Loucy (cell line): ENCODE measurements at regions not wholly inside any gene's neighbourhood (a gene's known extent, or its start where the extent isn't known, plus 50 kb on each side); places are given as distances from the start of the nearest gene placed in this dataset.

Source experiments
- H2AFZ ChIP-seq: fragments of 200-600 bp; sonication (generic); 2 replicates; pipeline ENCODE4 v1.6.0; 2016; ENCODE audit warnings: antibody characterized with exemption, mild to moderate bottlenecking, low read length, moderate library complexity
- H3F3A ChIP-seq: fragments of 200-600 bp; 2 replicates; pipeline ENCODE4 v1.6.0; 2016; ENCODE audit warnings: antibody characterized with exemption, low read depth, mild to moderate bottlenecking
- H3K27me3 ChIP-seq: fragments of 200-600 bp; sonication (generic); 2 replicates; pipeline ENCODE4 v1.6.1; 2014; ENCODE audit warnings: low read length, mild to moderate bottlenecking; ENCODE audit not compliant: insufficient read depth, poor library complexity, severe bottlenecking
- H3K36me3 ChIP-seq: fragments of 200-600 bp; sonication (generic); 2 replicates; pipeline ENCODE4 v1.6.1; 2016; ENCODE audit warnings: low read length; ENCODE audit not compliant: insufficient read depth
- H3K4me1 ChIP-seq: fragments of 200-600 bp; sonication (generic); 2 replicates; pipeline ENCODE4 v1.5.1; 2014; ENCODE audit warnings: low read length, mild to moderate bottlenecking; ENCODE audit not compliant: insufficient read depth, poor library complexity, severe bottlenecking
- H3K4me2 ChIP-seq: fragments of 200-600 bp; sonication (generic); 2 replicates; pipeline ENCODE4 v1.6.0; 2014; ENCODE audit warnings: antibody characterized with exemption, low read length, low read depth, mild to moderate bottlenecking; ENCODE audit not compliant: poor library complexity, severe bottlenecking
- H3K4me3 ChIP-seq: fragments of 200-600 bp; sonication (generic); 2 replicates; pipeline ENCODE4 v1.5.1; 2014; ENCODE audit warnings: low read length, mild to moderate bottlenecking, mixed read lengths; ENCODE audit not compliant: poor library complexity, severe bottlenecking
- H3K79me2 ChIP-seq: fragments of 200-600 bp; sonication (generic); 2 replicates; pipeline ENCODE4 v1.6.1; 2014; ENCODE audit warnings: low read length; ENCODE audit not compliant: insufficient read depth
- H3K9ac ChIP-seq: fragments of 200-600 bp; sonication (generic); 2 replicates; pipeline ENCODE4 v1.6.0; 2014; ENCODE audit warnings: mild to moderate bottlenecking, low read depth, low read length, moderate library complexity; ENCODE audit not compliant: poor library complexity, severe bottlenecking
- H3K9me2 ChIP-seq: fragments of 200-600 bp; sonication (generic); replicated peaks from 2 replicates; pipeline ENCODE4 v1.6.1; 2016; ENCODE audit warnings: low read depth, low read length, mixed read lengths
- H3K9me3 ChIP-seq: fragments of 200-600 bp; sonication (generic); 2 replicates; pipeline ENCODE4 v1.6.1; 2014; ENCODE audit warnings: mild to moderate bottlenecking, antibody characterized with exemption, low read length, low read depth; ENCODE audit not compliant: insufficient read depth
- H4K20me1 ChIP-seq: fragments of 200-600 bp; sonication (generic); 2 replicates; pipeline ENCODE4 v1.6.0; 2014; ENCODE audit warnings: antibody characterized with exemption, low read length, mild to moderate bottlenecking; ENCODE audit not compliant: insufficient read depth, poor library complexity, severe bottlenecking
- CTCF ChIP-seq: fragments of 200-600 bp; sonication (generic); conservative IDR thresholded peaks from 2 replicates; pipeline ENCODE4 v1.5.1; 2014; ENCODE audit warnings: mild to moderate bottlenecking, antibody characterized with exemption, low read length
- EZH2phosphoT487 ChIP-seq: fragments of 200-600 bp; IDR thresholded peaks from 2 replicates; pipeline ENCODE4 v1.6.1; 2018; ENCODE audit warnings: antibody characterized with exemption, mild to moderate bottlenecking, moderate library complexity, borderline replicate concordance

- Histone ChIP-seq H3K27me3 (no peaks in the 10 kb centered on the region), H3K9me3 (no peaks in the 10 kb centered on the region), H4K20me1 (no peaks in the 10 kb centered on the region), H3K79me2 (no peaks in the 10 kb centered on the region), H3K4me1 (no peaks in the 10 kb centered on the region), H3K4me2 (no peak overlapping the region), H2AFZ (no peak overlapping the region), H3K36me3 (no peaks in the 10 kb centered on the region), H3K4me3 (no peak overlapping the region), H3K9ac (no peak overlapping the region), H3K9me2 (no peaks in the 10 kb centered on the region), H3F3A (no peaks in the 10 kb centered on the region)
- TF ChIP-seq CTCF (no peak), EZH2phosphoT487 (no peak)
Measured at GRCh38 chr10:56123247-56123646, 237.8 kb downstream of the ZWINT start.

GRCh38 chr10:56116684-56117083 is 244.4 kb downstream of the ZWINT start:
- H3K9me3 ChIP-seq = no peaks in the 10 kb centered on the region
- H4K20me1 ChIP-seq = no peaks in the 10 kb centered on the region
- H3K27me3 ChIP-seq = no peaks in the 10 kb centered on the region
- H3K79me2 ChIP-seq = no peaks in the 10 kb centered on the region
- H3F3A ChIP-seq = no peaks in the 10 kb centered on the region
- H3K4me3 ChIP-seq = no peak overlapping the region
- no peaks in the 10 kb centered on the region; the same call in 1 of the 2 replicates for H3K9me2 ChIP-seq
- H3K36me3 ChIP-seq = no peaks in the 10 kb centered on the region
- no peaks in the 10 kb centered on the region for H3K4me1 ChIP-seq
- H2AFZ ChIP-seq = no peak overlapping the region
- H3K9ac ChIP-seq = no peak overlapping the region
- TF ChIP-seq EZH2phosphoT487 (no peak), CTCF (peak; percentile 48)
- no peak overlapping the region for H3K4me2 ChIP-seq

- Histone ChIP-seq H3K4me1 (no peaks in the 10 kb centered on the region), H2AFZ (no peak overlapping the region), H3K9me2 (no peaks in the 10 kb centered on the region; the same call in 1 of the 2 replicates), H3K27me3 (no peaks in the 10 kb centered on the region), H3K9me3 (no peaks in the 10 kb centered on the region), H3F3A (no peaks in the 10 kb centered on the region), H3K4me2 (no peak overlapping the region), H4K20me1 (no peaks in the 10 kb centered on the region), H3K9ac (no peak overlapping the region), H3K79me2 (no peaks in the 10 kb centered on the region), H3K36me3 (no peaks in the 10 kb centered on the region), H3K4me3 (no peak overlapping the region)
- TF ChIP-seq CTCF (no peak), EZH2phosphoT487 (no peak)
Measured at GRCh38 chr10:56109454-56109853, 251.6 kb downstream of the ZWINT start.
